Activated CD4-positive, alpha-beta memory T cell treated with anti-CD3 and anti-CD28 coated beads for 36 hours (primary cell): ENCODE measurements at regions not wholly inside any gene's neighbourhood (a gene's known extent, or its start where the extent isn't known, plus 50 kb on each side); places are given as distances from the start of the nearest gene placed in this dataset.

ENCODE experiments used
- CTCF ChIA-PET: fragments of 350-600 bp; sonication (Branson Sonifier 250); formaldehyde crosslinking; loops from one replicate; lab custom pipeline; 2021; ENCODE audit warnings: antibody characterized with exemption, inconsistent platforms; lab: Charles Lee
- POLR2A ChIA-PET: fragments of 350-600 bp; sonication (Branson Sonifier 250); formaldehyde crosslinking; loops from one replicate; lab custom pipeline; 2021; ENCODE audit warnings: antibody characterized with exemption; lab: Charles Lee
- DNase-seq: peaks from one replicate; pipeline ENCODE4 v3.0.0-alpha.2; 2020
- H3K27ac Mint-ChIP-seq: one replicate; pipeline ENCODE4 v1.8.0; 2021; ENCODE audit warnings: mixed read lengths
- H3K27me3 Mint-ChIP-seq: one replicate; pipeline ENCODE4 v1.8.0; 2021; ENCODE audit warnings: mixed read lengths
- H3K36me3 Mint-ChIP-seq: one replicate; pipeline ENCODE4 v1.8.0; 2021; ENCODE audit warnings: mixed read lengths
- H3K4me1 Mint-ChIP-seq: one replicate; pipeline ENCODE4 v1.8.0; 2021; ENCODE audit warnings: low read depth, mixed read lengths
- H3K4me3 Mint-ChIP-seq: one replicate; pipeline ENCODE4 v1.8.0; 2021; ENCODE audit warnings: mild to moderate bottlenecking, mixed read lengths
- H3K9me3 Mint-ChIP-seq: one replicate; pipeline ENCODE4 v1.8.0; 2021; ENCODE audit warnings: mixed read lengths
- intact Hi-C: fragments of 100-400 bp; cut with micrococcal nuclease; formaldehyde crosslinking; loops from one replicate; pipeline ENCODE4 v1.15.1; 2023

DNA sequence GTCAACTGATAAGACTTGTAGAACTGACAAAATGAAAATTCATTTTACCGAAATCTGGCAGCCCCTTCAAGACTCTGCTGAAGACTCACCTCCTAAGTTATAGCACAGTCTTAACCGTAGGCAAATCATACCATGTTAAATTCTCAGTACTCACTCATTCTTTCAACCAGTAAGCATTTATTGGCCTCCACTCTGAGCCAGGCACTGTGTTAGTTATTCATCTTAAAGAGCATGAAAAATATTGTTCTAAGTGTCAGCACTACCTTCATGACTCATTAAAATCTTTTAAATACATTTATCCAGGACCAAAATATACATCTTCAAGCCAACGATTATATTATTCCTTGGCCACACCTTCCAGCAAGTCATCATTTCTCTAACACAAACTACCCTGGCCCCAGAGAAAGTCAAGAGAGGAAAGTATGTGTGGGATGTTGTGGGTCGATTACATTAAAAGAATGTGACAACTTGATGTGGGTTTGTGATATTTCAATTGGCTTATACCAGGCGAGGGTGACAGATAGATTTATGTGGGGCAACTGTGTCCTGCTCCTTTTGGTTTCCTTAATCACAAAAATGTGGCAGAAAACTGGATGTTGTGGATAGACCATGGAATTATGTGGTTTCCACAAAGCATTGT, 55.0 kb downstream of the TMEM30B start:
- Mint-ChIP-seq H3K4me1 (no peaks in the 10 kb centered on the region), H3K4me3 (no peak overlapping the region), H3K9me3 (no peaks in the 10 kb centered on the region), H3K27me3 (peaks cover 37% of the 10 kb centered on the region), H3K36me3 (no peaks in the 10 kb centered on the region), H3K27ac (no peak overlapping the region)
- no peak for DNase-seq
- POLR2A ChIA-PET: no interaction called here
- CTCF ChIA-PET: no interaction called here
- intact Hi-C loops: no loop called here

DNA sequence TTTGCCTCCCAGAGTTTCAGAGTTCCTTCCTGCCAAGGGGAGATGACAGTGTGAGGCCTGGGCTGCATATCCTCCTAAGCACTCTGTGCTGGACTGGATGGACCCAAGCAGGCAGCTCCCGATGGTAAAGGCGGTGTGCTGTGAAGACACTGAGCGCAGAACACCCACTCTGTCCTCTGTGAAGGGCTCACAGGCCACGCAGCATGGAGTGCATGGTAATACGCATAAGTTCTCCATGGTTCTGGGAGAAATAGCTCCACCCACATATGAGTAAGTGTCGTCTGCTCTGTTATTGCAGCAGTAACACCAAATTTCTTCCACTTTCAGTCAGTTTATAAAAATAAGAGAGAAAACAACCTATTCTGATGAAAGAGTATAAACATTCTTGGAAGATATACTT, 55.8 kb downstream of the TMEM30B start:
- intact Hi-C loops: no loop called here
- CTCF ChIA-PET: no interaction called here
- H3K27ac Mint-ChIP-seq: no peak overlapping the region
- no peaks in the 10 kb centered on the region for H3K9me3 Mint-ChIP-seq
- DNase-seq: no peak
- POLR2A ChIA-PET: no interaction called here
- H3K4me3 Mint-ChIP-seq: no peak overlapping the region
- no peaks in the 10 kb centered on the region for H3K4me1 Mint-ChIP-seq
- H3K36me3 Mint-ChIP-seq: no peaks in the 10 kb centered on the region
- peaks cover 37% of the 10 kb centered on the region for H3K27me3 Mint-ChIP-seq

DNA sequence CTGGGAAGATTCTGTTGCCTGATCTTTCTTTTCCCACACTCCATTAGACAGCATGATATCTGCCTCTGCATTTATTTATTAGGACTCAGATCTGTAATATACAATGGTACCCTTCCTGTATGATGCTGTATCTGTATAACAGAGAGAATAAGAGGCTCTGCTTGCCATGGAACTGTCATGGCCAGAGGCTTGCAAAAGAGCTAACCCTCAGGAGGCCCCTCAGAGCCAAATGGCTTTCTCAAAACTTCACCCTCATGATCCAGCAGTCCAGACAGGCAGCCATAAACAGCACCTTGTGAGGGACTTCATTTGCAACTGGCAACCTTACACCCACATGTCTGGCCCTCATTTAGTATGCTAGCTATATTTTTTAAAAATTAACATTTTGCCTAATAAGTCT, 57.6 kb downstream of the TMEM30B start:
- H3K27ac Mint-ChIP-seq: no peak overlapping the region
- H3K4me3 Mint-ChIP-seq: no peak overlapping the region
- H3K4me1 Mint-ChIP-seq: no peaks in the 10 kb centered on the region
- ChIA-PET POLR2A (no interaction called here), CTCF (interaction anchor here (0.6 kb wide), 1 partner anchor 430 kb away, joined by 3 read pairs; no protein-coding TSS in a partner anchor)
- no peaks in the 10 kb centered on the region for H3K9me3 Mint-ChIP-seq
- intact Hi-C loops: no loop called here
- DNase-seq: no peak
- H3K36me3 Mint-ChIP-seq: no peaks in the 10 kb centered on the region
- peaks cover 35% of the 10 kb centered on the region for H3K27me3 Mint-ChIP-seq

DNA sequence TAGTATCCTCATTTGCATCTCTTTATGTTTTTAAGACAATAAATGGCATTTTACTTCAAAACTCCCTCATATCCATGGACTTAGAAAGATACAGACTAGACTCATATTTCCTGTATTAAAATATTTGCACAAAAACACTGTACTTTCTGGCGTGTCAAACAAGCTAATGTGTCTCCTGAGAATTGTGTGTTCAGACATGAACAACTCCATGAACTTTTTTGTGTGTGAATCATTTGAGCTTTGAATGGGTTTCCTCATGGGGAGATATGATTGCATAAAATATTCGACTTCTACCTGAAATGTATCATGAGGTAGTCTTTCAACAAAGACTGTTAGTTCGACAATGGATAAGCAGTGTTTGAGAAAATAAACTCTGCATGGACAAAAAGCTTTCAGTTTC, 58.8 kb downstream of the TMEM30B start:
- ChIA-PET POLR2A (no interaction called here), CTCF (no interaction called here)
- no peak overlapping the region for H3K4me3 Mint-ChIP-seq
- H3K36me3 Mint-ChIP-seq: no peaks in the 10 kb centered on the region
- peaks cover 33% of the 10 kb centered on the region for H3K27me3 Mint-ChIP-seq
- no peaks in the 10 kb centered on the region for H3K4me1 Mint-ChIP-seq
- no peaks in the 10 kb centered on the region for H3K9me3 Mint-ChIP-seq
- DNase-seq: no peak
- intact Hi-C loops: no loop called here
- H3K27ac Mint-ChIP-seq: no peak overlapping the region

DNA sequence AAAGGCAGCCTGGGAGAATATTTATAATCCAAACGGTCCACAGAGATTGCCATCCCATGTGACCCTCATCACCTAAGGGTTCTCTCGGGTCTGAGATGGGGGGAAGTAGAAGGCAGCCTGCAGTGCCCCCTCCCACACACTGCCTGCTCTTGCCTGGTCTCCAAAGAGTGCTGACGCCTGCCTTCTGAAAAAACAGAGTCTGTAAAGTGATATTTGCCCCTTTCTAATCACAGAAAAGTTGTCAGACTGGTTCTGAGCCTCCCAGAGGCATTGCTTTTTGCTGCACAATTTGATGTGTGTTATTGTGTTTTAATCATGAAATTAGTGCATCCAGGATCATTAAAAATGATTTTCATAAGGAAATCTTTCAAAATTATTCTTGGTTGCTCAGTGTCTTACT, 59.2 kb downstream of the TMEM30B start:
- Mint-ChIP-seq H3K36me3 (no peaks in the 10 kb centered on the region), H3K27ac (no peak overlapping the region), H3K9me3 (no peaks in the 10 kb centered on the region), H3K27me3 (peaks cover 33% of the 10 kb centered on the region), H3K4me3 (no peak overlapping the region), H3K4me1 (no peaks in the 10 kb centered on the region)
- POLR2A ChIA-PET: no interaction called here
- CTCF ChIA-PET: interaction anchor here (0.7 kb wide), 1 partner anchor 728 kb away, joined by 3 read pairs; no protein-coding TSS in a partner anchor
- intact Hi-C loops: no loop called here
- DNase-seq: no peak

DNA sequence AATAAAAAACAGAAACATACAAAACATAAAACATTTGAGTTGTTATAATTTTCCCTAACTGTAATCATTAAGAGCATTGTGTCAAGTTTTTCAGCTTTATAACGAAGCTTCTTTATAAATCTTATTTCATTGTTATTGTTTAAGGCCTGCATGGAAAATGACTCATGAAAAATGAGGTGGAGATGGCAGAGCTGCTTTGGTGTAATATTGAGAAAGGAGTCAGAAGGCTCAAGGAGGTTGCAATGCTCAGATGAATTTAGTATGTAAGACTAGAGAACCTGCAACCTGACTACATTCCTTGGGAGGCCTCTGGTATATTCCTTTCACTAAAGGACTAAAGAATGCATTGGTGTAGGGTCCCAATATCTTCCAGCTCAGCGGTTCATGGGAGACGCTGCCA, 61.5 kb downstream of the TMEM30B start:
- Mint-ChIP-seq H3K36me3 (no peaks in the 10 kb centered on the region), H3K27me3 (peaks cover 32% of the 10 kb centered on the region), H3K9me3 (no peaks in the 10 kb centered on the region), H3K27ac (no peak overlapping the region), H3K4me1 (no peaks in the 10 kb centered on the region), H3K4me3 (no peak overlapping the region)
- ChIA-PET CTCF (no interaction called here), POLR2A (no interaction called here)
- intact Hi-C loops: no loop called here
- no peak for DNase-seq

DNA sequence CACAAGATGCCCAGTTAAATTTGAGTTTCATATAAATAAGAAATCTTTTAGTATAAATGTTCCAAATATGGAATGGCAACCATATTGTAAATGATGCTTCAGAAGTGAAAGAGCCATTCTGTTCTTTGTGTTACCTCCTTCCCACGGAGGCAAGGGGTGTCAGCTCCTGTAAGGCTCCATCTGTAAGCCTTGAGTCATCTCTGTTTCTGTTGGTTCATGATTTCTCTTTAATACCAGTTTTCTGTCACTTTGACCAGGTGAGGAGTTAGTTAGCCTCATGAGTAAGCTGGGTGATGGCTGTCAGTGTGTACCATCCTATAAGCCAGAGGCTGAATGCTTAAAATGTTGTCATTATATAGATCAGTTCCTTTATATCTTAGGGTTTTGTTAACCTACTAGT, 61.9 kb downstream of the TMEM30B start:
- no peak for DNase-seq
- Mint-ChIP-seq H3K4me1 (no peaks in the 10 kb centered on the region), H3K36me3 (no peaks in the 10 kb centered on the region), H3K27me3 (peaks cover 28% of the 10 kb centered on the region), H3K4me3 (no peak overlapping the region), H3K9me3 (no peaks in the 10 kb centered on the region), H3K27ac (no peak overlapping the region)
- POLR2A ChIA-PET: no interaction called here
- intact Hi-C loops: no loop called here
- CTCF ChIA-PET: no interaction called here

DNA sequence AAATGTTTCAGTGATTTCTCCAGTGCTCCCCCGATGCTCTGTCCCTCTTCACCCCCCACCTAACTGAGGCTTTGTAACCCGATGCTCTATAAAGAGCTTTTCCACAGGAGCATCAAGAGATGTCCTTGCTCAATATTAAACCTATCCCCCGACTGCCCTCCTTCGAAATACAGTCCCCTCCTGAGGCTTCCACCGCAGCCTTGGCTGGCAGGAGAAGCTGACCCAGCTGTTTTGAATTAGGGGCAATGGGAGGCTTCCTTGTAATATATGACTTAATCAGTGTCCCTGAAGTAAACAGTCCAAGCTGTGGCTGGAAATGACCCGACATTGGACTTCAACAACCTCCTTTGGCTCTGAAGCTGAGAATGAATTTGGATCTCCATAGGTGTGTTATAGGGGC, 62.4 kb downstream of the TMEM30B start:
- Mint-ChIP-seq H3K4me3 (no peak overlapping the region), H3K27ac (no peak overlapping the region), H3K9me3 (no peaks in the 10 kb centered on the region), H3K27me3 (peaks cover 30% of the 10 kb centered on the region), H3K4me1 (no peaks in the 10 kb centered on the region), H3K36me3 (no peaks in the 10 kb centered on the region)
- POLR2A ChIA-PET: no interaction called here
- CTCF ChIA-PET: interaction anchor here (1.6 kb wide), 1 partner anchor 34 kb away, joined by 7 read pairs; no protein-coding TSS in a partner anchor
- no peak for DNase-seq
- intact Hi-C loops: no loop called here

DNA sequence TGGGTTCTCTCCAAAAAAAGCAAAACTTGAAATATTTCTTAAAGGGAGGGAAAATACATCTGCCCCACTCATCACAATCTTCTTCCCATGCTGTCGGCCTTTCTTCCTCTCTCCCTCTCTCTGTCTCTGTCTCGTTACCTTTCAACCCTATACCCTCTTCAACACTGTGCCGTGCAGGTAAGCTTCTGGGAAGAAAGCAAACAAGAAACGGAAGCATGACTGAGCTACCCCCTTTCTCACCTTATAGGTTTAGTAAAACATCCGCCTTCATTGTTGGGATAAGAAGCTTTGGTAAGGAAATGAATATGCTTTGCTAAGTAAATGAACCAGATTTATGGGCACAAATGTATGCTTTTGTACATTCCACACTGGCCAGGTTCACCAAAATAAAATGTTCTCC, 63.0 kb downstream of the TMEM30B start:
- Mint-ChIP-seq H3K4me3 (no peak overlapping the region), H3K27me3 (peaks cover 29% of the 10 kb centered on the region), H3K9me3 (no peaks in the 10 kb centered on the region), H3K4me1 (no peaks in the 10 kb centered on the region), H3K36me3 (no peaks in the 10 kb centered on the region), H3K27ac (no peak overlapping the region)
- POLR2A ChIA-PET: no interaction called here
- DNase-seq: no peak
- intact Hi-C loops: no loop called here
- CTCF ChIA-PET: interaction anchor here (1.6 kb wide), 1 partner anchor 35 kb away, joined by 7 read pairs; no protein-coding TSS in a partner anchor

DNA sequence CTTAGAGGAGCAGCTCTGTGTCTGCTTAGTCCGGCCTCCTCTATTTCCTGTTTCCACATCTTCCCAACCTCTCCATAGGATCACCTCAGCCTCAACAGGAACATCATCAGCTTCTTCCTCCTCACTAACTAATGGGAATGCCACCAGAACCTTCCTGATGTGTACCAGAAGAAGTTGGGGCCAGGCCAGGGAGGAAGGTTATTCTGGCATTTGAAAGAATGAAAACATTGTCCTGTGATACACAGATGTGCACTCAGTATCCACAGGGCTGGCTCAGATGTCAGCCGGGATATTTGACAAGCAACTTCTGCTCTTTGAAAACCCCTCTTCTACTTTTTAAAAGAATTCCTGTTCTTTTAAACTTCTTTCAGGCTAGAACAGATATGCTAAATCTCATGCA, 63.6 kb downstream of the TMEM30B start:
- Mint-ChIP-seq H3K27ac (no peak overlapping the region), H3K36me3 (no peaks in the 10 kb centered on the region), H3K27me3 (peaks cover 25% of the 10 kb centered on the region), H3K9me3 (no peaks in the 10 kb centered on the region), H3K4me3 (no peak overlapping the region), H3K4me1 (no peaks in the 10 kb centered on the region)
- CTCF ChIA-PET: interaction anchor here (1.6 kb wide), 1 partner anchor 36 kb away, joined by 7 read pairs; no protein-coding TSS in a partner anchor
- POLR2A ChIA-PET: no interaction called here
- DNase-seq: no peak
- intact Hi-C loops: no loop called here

DNA sequence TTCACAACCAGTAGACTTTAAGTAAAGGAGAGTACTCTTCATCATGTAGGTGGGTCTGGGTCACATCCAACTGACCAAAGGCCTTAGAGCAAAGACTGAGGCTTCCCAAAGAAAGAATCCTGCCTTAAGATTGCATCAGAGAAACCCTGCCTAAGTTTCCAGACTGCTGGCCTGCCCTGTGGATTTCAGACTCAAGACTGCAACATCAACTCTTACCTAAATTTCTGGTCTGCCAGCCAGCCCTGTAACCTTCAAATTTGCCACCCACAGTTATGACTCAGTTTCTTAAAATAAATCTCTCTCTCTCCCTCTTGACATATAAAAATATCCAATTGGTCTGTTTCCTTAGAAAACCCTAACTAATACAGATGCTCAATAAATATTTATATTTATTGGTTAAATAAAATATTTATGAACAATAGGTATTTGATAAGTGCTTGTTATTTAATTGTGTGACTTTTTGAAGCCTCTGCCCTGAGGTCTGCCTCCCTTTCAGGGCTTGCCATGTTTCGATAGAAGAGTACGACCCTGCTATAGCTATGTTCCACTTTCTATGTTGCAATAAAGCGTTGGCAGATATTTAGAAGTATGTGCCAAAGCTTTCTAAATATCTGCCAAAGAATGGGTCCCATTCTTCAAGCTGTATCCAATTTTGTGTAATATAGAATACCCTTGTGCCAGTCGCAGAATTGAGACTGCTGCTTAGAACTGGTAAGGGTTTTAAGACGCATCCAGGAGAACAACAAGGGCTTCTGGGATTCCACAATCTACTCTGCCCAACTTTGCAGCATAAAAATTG, 65.7 kb downstream of the TMEM30B start:
- Mint-ChIP-seq H3K27ac (no peak overlapping the region), H3K9me3 (no peaks in the 10 kb centered on the region), H3K4me1 (no peaks in the 10 kb centered on the region), H3K4me3 (no peak overlapping the region), H3K27me3 (peaks cover 19% of the 10 kb centered on the region), H3K36me3 (no peaks in the 10 kb centered on the region)
- no peak for DNase-seq
- CTCF ChIA-PET: no interaction called here
- intact Hi-C loops: no loop called here
- POLR2A ChIA-PET: no interaction called here

DNA sequence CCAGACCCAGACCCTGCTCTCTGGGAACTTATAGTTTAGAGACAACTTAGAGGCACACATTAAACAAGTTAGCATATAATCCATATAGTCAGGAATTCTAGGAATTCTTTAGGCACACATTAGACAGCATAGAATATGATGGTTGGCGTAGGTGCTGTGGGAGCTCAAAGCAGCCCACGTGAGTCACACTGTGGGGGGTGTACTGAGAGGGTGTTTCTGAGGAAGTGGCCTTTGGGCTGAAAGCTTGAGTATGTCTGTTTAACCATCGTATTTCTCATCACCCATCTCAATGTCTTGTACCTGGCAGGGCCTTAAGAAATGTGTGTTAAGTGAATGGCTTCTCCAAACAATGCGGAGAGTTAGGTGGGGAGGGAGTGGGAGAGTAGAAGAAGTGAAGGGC, 67.2 kb downstream of the TMEM30B start:
- Mint-ChIP-seq H3K36me3 (no peaks in the 10 kb centered on the region), H3K9me3 (no peaks in the 10 kb centered on the region), H3K4me1 (no peaks in the 10 kb centered on the region), H3K27ac (no peak overlapping the region), H3K27me3 (peaks cover 16% of the 10 kb centered on the region), H3K4me3 (no peak overlapping the region)
- ChIA-PET CTCF (no interaction called here), POLR2A (no interaction called here)
- intact Hi-C loops: no loop called here
- no peak for DNase-seq
